GM12878 (cell line): ENCODE measurements at regions not wholly inside any gene's neighbourhood (a gene's known extent, or its start where the extent isn't known, plus 50 kb on each side); places are given as distances from the start of the nearest gene placed in this dataset.
A peak's percentile ranks its signal among the peaks of the same experiment; 100 is the strongest.

Source experiments
- ATAC-seq: fragments of 200-7000 bp; cut with Tn5 transposase; 3 replicates; pipeline ENCODE4 v1.9.1; 2020; ENCODE audit warnings: mild to moderate bottlenecking, moderate library complexity
- BruUV-seq: library from RNA; stranded (reverse); fragments of 400-500 nt; replicated peaks from 2 replicates; lab custom pipeline; 2021; lab: Mats Ljungman, UMichigan
- CTCF ChIA-PET: fragments of 300-600 bp; sonication (Branson Sonifier 250); formaldehyde crosslinking; extraction: SDS; loops from one replicate; lab custom pipeline; 2021; ENCODE audit warnings: inconsistent platforms; lab: Yijun Ruan, JAX
- POLR2A ChIA-PET: fragments of 350-600 bp; formaldehyde crosslinking; extraction: SDS; loops from one replicate; lab custom pipeline; 2021; ENCODE audit warnings: inconsistent platforms; lab: Charles Lee
- RAD21 ChIA-PET: fragments of 300-600 bp; sonication (Branson Sonifier 250); formaldehyde crosslinking; loops from one replicate; lab custom pipeline; 2023; ENCODE audit warnings: antibody characterized with exemption; ENCODE audit not compliant: unreplicated experiment; lab: Charles Lee
- SMC1A ChIA-PET: fragments of 300-600 bp; sonication (Branson Sonifier 250); formaldehyde crosslinking; loops from one replicate; lab custom pipeline; 2023; ENCODE audit not compliant: unreplicated experiment, uncharacterized antibody; lab: Charles Lee
- DNase-seq: peaks from one replicate; pipeline ENCODE4 v3.0.0-alpha.2; 2011; ENCODE audit warnings: low read depth, low spot score
- FAIRE-seq: peaks from 3 replicates; lab custom pipeline; 2011; peaks lifted over from hg19 to GRCh38; lab: Jason Lieb, UNC
- H2AFZ ChIP-seq: 2 replicates; pipeline ENCODE4 v1.6.0; 2011; ENCODE audit warnings: low read depth, low read length, control low read depth; ENCODE audit not compliant: control insufficient read depth
- H3K27ac ChIP-seq: 2 replicates; pipeline ENCODE4 v1.5.1; 2011; ENCODE audit warnings: control low read depth; ENCODE audit not compliant: control insufficient read depth, insufficient read depth
- H3K27me3 ChIP-seq, 2 experiments: replicated peaks in 1 of 2; 2 replicates each; pipeline versions ENCODE4 v1.6.0 to v1.6.1; 2011; ENCODE audit warnings: low read length in 1 of 2; ENCODE audit not compliant: control insufficient read depth in 2 of 2, insufficient read depth in 2 of 2
- H3K36me3 ChIP-seq, 2 experiments: 2 replicates each; pipeline ENCODE4 v1.5.1; 2011; ENCODE audit warnings: low read length in 1 of 2; ENCODE audit not compliant: control insufficient read depth in 2 of 2, insufficient read depth in 2 of 2
- H3K4me1 ChIP-seq: 2 replicates; pipeline ENCODE4 v1.6.1; 2011; ENCODE audit warnings: mild to moderate bottlenecking, low read length, moderate library complexity, mixed read lengths; ENCODE audit not compliant: control insufficient read depth, insufficient read depth
- H3K4me2 ChIP-seq: 2 replicates; pipeline ENCODE4 v1.6.0; 2011; ENCODE audit warnings: control low read depth; ENCODE audit not compliant: control insufficient read depth, insufficient read depth
- H3K4me3 ChIP-seq: fragments of 200-600 bp; sonication (generic); 2 replicates; pipeline ENCODE4 v1.5.1; 2016
- H3K79me2 ChIP-seq: 2 replicates; pipeline ENCODE4 v1.6.0; 2011; ENCODE audit warnings: low read length; ENCODE audit not compliant: control insufficient read depth, insufficient read depth
- H3K9ac ChIP-seq: 2 replicates; pipeline ENCODE4 v1.8.0; 2011; ENCODE audit warnings: low read length, control low read depth, mixed read lengths; ENCODE audit not compliant: control insufficient read depth, insufficient read depth
- H3K9me3 ChIP-seq: replicated peaks from 3 replicates; pipeline ENCODE4 v1.5.1; 2011; ENCODE audit warnings: mild to moderate bottlenecking, low read length; ENCODE audit not compliant: control insufficient read depth, insufficient read depth
- H4K20me1 ChIP-seq: 2 replicates; pipeline ENCODE4 v1.6.0; 2011; ENCODE audit not compliant: control insufficient read depth, insufficient read depth
- BCL11A ChIP-seq: IDR thresholded peaks from 2 replicates; pipeline ENCODE4 v1.6.1; 2011; ENCODE audit warnings: low read depth, low read length
- FOS ChIP-seq: IDR thresholded peaks from 3 replicates; pipeline ENCODE4 v1.6.1; 2011; ENCODE audit warnings: borderline replicate concordance; ENCODE audit not compliant: insufficient read length; ENCODE audit errors: extremely low read depth
- GATAD2B ChIP-seq: fragments of 450-650 bp; conservative IDR thresholded peaks from 2 replicates; pipeline ENCODE4 v1.6.1; 2017; ENCODE audit warnings: low read depth, mild to moderate bottlenecking, moderate library complexity
- KDM1A ChIP-seq: fragments of 200-600 bp; sonication (generic); IDR thresholded peaks from 2 replicates; pipeline ENCODE4 v1.6.1; 2016; ENCODE audit warnings: borderline replicate concordance
- MEF2B ChIP-seq: fragments of 450-650 bp; IDR thresholded peaks from 2 replicates; pipeline ENCODE4 v1.6.1; 2018; ENCODE audit warnings: mild to moderate bottlenecking, moderate library complexity; ENCODE audit not compliant: partially characterized antibody, poor library complexity, severe bottlenecking
- NKRF ChIP-seq: fragments of 450-650 bp; conservative IDR thresholded peaks from 2 replicates; pipeline ENCODE4 v1.6.1; 2017; ENCODE audit warnings: mild to moderate bottlenecking, moderate library complexity
- NR2F1 ChIP-seq: fragments of 450-650 bp; conservative IDR thresholded peaks from 2 replicates; pipeline ENCODE4 v1.6.1; 2017; ENCODE audit warnings: mild to moderate bottlenecking
- RAD21 ChIP-seq: IDR thresholded peaks from 2 replicates; pipeline ENCODE4 v1.6.1; 2011; ENCODE audit warnings: mild to moderate bottlenecking, low read depth, low read length, moderate library complexity; ENCODE audit not compliant: insufficient read depth
- RFX5 ChIP-seq: IDR thresholded peaks from 2 replicates; pipeline ENCODE4 v1.6.1; 2011; ENCODE audit warnings: low read depth, low read length, improper control_type of control experiment
- RUNX3 ChIP-seq: IDR thresholded peaks from 2 replicates; pipeline ENCODE4 v1.6.1; 2012; ENCODE audit warnings: low read length, inconsistent platforms
- SIX5 ChIP-seq: IDR thresholded peaks from 2 replicates; pipeline ENCODE4 v1.6.1; 2011; ENCODE audit warnings: mild to moderate bottlenecking, low read depth, low read length, moderate library complexity; ENCODE audit not compliant: severe bottlenecking
- STAT3 ChIP-seq: IDR thresholded peaks from 2 replicates; pipeline ENCODE4 v1.6.1; 2011; ENCODE audit warnings: low read depth, low read length, improper control_type of control experiment
- TCF7 ChIP-seq: IDR thresholded peaks from 2 replicates; pipeline ENCODE4 v1.6.1; 2014; ENCODE audit warnings: antibody characterized with exemption, borderline replicate concordance
- ZNF207 ChIP-seq: fragments of 450-650 bp; IDR thresholded peaks from 2 replicates; pipeline ENCODE4 v1.6.1; 2014; ENCODE audit warnings: antibody characterized with exemption, mild to moderate bottlenecking, borderline replicate concordance
- ZNF384 ChIP-seq: IDR thresholded peaks from 2 replicates; pipeline ENCODE4 v1.6.1; 2012; ENCODE audit warnings: low read depth, mild to moderate bottlenecking, low read length, improper control_type of control experiment, borderline replicate concordance
- ZSCAN29 ChIP-seq: fragments of 450-650 bp; IDR thresholded peaks from 2 replicates; pipeline ENCODE4 v1.6.1; 2017; ENCODE audit warnings: mild to moderate bottlenecking, moderate library complexity
- WGBS: methylation state at CpG from one replicate; pipeline ENCODE4 v1.1.6; 2016; ENCODE audit warnings: low lambda C conversion rate; ENCODE audit not compliant: insufficient replicate concordance, insufficient coverage; ENCODE audit errors: missing lambda C conversion rate; 5-methylcytosine and 5-hydroxymethylcytosine counted together
- in situ Hi-C: fragments of 300-500 bp; cut with MboI; formaldehyde crosslinking; loops from 9 replicates; pipeline ENCODE4 v1.14.3; 2018; ENCODE audit warnings: mixed read lengths
- intact Hi-C: fragments of 100-400 bp; cut with micrococcal nuclease; formaldehyde crosslinking; loops from one replicate; pipeline ENCODE4 v1.14.2; 2022; ENCODE audit not compliant: unreplicated experiment
- TF ChIP-seq, protein P1 (sequence below): IDR thresholded peaks from 2 replicates; pipeline ENCODE4 v1.6.1; 2011; ENCODE audit warnings: low read depth, mild to moderate bottlenecking, low read length, moderate library complexity, borderline replicate concordance; ENCODE audit errors: extremely low read depth
- TF ChIP-seq, protein P2 (sequence below): fragments of 150-350 bp; IDR thresholded peaks from 2 replicates; pipeline ENCODE4 v1.6.1; 2014; ENCODE audit warnings: mild to moderate bottlenecking, low read depth, low read length
- TF ChIP-seq, protein P3 (sequence below): fragments of 450-650 bp; IDR thresholded peaks from 2 replicates; pipeline ENCODE4 v1.6.1; 2016; ENCODE audit warnings: mild to moderate bottlenecking, moderate library complexity, borderline replicate concordance

DNA sequence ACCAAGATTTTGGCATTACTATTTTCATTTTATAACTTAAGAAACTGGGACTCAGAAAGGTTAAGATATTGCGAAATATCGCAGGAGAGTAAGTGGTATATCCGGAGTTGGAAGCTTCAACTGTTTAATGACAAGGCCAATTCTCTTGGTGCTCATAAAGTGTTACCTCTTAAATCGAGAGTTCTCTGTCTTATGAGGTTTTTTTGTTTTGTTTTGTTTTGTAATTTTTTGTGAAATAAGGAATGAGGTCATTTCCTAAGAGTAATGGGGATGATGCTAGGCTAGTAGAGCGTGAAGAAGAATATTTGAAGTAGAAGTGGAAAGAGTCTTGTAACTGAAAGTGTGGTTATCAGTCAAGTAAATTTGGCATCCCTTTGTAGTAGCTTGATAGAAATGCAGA, 183.2 kb upstream of the DAB2 start:
- no peak overlapping the region for H3K4me3 ChIP-seq
- 67% methylated on average over 5 of the region's 5 CpGs for WGBS
- no peak overlapping the region for H3K4me2 ChIP-seq
- peak; percentile 88 for ATAC-seq
- no peak for FAIRE-seq
- no peaks in the 10 kb centered on the region for H3K79me2 ChIP-seq
- BruUV-seq = no TSS peak
- SMC1A ChIA-PET = no interaction called here
- no peaks in the 10 kb centered on the region for H4K20me1 ChIP-seq
- no peak overlapping the region for H3K27ac ChIP-seq
- no peaks in the 10 kb centered on the region for H3K4me1 ChIP-seq
- intact Hi-C loops (no loop called here), in situ Hi-C loops (no loop called here)
- H3K27me3 ChIP-seq = no peaks in the 10 kb centered on the region
- DNase-seq = no peak
- RAD21 ChIA-PET = no interaction called here
- no peak overlapping the region for H2AFZ ChIP-seq
- CTCF ChIA-PET = no interaction called here
- no peaks in the 10 kb centered on the region for H3K9me3 ChIP-seq
- H3K36me3 ChIP-seq = no peaks in the 10 kb centered on the region
- POLR2A ChIA-PET = no interaction called here
- H3K9ac ChIP-seq = no peak overlapping the region
- no peak for TF ChIP-seq BCL11A
- TF ChIP-seq, protein P1, sequence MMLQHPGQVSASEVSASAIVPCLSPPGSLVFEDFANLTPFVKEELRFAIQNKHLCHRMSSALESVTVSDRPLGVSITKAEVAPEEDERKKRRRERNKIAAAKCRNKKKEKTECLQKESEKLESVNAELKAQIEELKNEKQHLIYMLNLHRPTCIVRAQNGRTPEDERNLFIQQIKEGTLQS = no peak
- peak; percentile 75 for TF ChIP-seq RUNX3
- TF ChIP-seq MEF2B = no peak
- TF ChIP-seq RFX5 = no peak
- no peak for TF ChIP-seq NR2F1
- TF ChIP-seq GATAD2B = no peak
- no peak for TF ChIP-seq RAD21
- no peak for TF ChIP-seq KDM1A
- TF ChIP-seq, protein P2, sequence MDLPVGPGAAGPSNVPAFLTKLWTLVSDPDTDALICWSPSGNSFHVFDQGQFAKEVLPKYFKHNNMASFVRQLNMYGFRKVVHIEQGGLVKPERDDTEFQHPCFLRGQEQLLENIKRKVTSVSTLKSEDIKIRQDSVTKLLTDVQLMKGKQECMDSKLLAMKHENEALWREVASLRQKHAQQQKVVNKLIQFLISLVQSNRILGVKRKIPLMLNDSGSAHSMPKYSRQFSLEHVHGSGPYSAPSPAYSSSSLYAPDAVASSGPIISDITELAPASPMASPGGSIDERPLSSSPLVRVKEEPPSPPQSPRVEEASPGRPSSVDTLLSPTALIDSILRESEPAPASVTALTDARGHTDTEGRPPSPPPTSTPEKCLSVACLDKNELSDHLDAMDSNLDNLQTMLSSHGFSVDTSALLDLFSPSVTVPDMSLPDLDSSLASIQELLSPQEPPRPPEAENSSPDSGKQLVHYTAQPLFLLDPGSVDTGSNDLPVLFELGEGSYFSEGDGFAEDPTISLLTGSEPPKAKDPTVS = no peak
- no peak for TF ChIP-seq NKRF
- no peak for TF ChIP-seq SIX5
- TF ChIP-seq STAT3 = no peak
- TF ChIP-seq, protein P3, sequence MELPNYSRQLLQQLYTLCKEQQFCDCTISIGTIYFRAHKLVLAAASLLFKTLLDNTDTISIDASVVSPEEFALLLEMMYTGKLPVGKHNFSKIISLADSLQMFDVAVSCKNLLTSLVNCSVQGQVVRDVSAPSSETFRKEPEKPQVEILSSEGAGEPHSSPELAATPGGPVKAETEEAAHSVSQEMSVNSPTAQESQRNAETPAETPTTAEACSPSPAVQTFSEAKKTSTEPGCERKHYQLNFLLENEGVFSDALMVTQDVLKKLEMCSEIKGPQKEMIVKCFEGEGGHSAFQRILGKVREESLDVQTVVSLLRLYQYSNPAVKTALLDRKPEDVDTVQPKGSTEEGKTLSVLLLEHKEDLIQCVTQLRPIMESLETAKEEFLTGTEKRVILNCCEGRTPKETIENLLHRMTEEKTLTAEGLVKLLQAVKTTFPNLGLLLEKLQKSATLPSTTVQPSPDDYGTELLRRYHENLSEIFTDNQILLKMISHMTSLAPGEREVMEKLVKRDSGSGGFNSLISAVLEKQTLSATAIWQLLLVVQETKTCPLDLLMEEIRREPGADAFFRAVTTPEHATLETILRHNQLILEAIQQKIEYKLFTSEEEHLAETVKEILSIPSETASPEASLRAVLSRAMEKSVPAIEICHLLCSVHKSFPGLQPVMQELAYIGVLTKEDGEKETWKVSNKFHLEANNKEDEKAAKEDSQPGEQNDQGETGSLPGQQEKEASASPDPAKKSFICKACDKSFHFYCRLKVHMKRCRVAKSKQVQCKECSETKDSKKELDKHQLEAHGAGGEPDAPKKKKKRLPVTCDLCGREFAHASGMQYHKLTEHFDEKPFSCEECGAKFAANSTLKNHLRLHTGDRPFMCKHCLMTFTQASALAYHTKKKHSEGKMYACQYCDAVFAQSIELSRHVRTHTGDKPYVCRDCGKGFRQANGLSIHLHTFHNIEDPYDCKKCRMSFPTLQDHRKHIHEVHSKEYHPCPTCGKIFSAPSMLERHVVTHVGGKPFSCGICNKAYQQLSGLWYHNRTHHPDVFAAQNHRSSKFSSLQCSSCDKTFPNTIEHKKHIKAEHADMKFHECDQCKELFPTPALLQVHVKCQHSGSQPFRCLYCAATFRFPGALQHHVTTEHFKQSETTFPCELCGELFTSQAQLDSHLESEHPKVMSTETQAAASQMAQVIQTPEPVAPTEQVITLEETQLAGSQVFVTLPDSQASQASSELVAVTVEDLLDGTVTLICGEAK = no peak
- TF ChIP-seq ZNF207 = no peak
- TF ChIP-seq ZNF384 = no peak
- no peak for TF ChIP-seq ZSCAN29
- TF ChIP-seq FOS = no peak
- peak; percentile 75; the same call in 1 of the 2 replicates for TF ChIP-seq TCF7
